GM12872 (cell line): ENCODE measurements at regions not wholly inside any gene's neighbourhood (a gene's known extent, or its start where the extent isn't known, plus 50 kb on each side); places are given as distances from the start of the nearest gene placed in this dataset.

Experiments
- TF ChIP-seq, protein P1 (sequence below): IDR thresholded peaks from 3 replicates; pipeline ENCODE4 v1.5.1; 2011; ENCODE audit warnings: low read depth, mild to moderate bottlenecking, low read length, moderate library complexity; ENCODE audit not compliant: insufficient read depth

- TF ChIP-seq, protein P1, sequence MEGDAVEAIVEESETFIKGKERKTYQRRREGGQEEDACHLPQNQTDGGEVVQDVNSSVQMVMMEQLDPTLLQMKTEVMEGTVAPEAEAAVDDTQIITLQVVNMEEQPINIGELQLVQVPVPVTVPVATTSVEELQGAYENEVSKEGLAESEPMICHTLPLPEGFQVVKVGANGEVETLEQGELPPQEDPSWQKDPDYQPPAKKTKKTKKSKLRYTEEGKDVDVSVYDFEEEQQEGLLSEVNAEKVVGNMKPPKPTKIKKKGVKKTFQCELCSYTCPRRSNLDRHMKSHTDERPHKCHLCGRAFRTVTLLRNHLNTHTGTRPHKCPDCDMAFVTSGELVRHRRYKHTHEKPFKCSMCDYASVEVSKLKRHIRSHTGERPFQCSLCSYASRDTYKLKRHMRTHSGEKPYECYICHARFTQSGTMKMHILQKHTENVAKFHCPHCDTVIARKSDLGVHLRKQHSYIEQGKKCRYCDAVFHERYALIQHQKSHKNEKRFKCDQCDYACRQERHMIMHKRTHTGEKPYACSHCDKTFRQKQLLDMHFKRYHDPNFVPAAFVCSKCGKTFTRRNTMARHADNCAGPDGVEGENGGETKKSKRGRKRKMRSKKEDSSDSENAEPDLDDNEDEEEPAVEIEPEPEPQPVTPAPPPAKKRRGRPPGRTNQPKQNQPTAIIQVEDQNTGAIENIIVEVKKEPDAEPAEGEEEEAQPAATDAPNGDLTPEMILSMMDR = no peak
Observed at GRCh38 chr17:34827008-34827407, 134.3 kb downstream of the CCT6B start.

- TF ChIP-seq, protein P1 = no peak
Observed at GRCh38 chr17:34826332-34826731, 134.9 kb downstream of the CCT6B start.

GRCh38 chr17:34825884-34826283 is 135.4 kb downstream of the CCT6B start:
- TF ChIP-seq, protein P1 = no peak

GRCh38 chr17:34825102-34825501 is 136.2 kb downstream of the CCT6B start:
- TF ChIP-seq, protein P1 = no peak

DNA sequence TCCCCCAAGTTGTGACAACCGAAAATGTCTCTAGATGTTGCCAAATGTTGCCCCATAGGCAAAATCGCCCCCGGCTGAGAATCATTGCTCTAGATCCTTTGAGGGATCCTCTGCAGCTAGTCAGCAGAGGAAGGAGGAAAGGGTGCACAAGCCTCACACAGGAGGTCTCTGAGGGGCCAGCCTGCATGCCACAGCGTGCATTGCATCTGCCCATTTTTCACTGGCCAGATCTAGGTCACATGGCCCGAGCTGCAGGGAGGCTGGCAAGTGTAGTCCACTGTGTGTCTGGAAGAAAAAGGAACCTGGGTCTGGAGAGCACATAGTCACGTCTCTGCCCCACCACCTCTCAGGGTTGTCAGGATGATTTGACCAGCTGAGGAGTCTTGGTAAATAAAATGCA is 138.2 kb downstream of the CCT6B start:
- TF ChIP-seq, protein P1 = no peak

- TF ChIP-seq, protein P1 = no peak
Observed at GRCh38 chr17:34822007-34822739, 139.1 kb downstream of the CCT6B start.

- TF ChIP-seq, protein P1 = no peak
Observed at GRCh38 chr17:34820922-34821321, 140.3 kb downstream of the CCT6B start.
